Endothelial cell of umbilical vein (primary cell): ENCODE measurements at regions not wholly inside any gene's neighbourhood (a gene's known extent, or its start where the extent isn't known, plus 50 kb on each side); places are given as distances from the start of the nearest gene placed in this dataset.

ENCODE experiments used
- BruUV-seq: library from RNA; stranded (reverse); fragments of 400-500 nt; replicated peaks from 2 replicates; lab custom pipeline; 2021; lab: Mats Ljungman, UMichigan
- CTCF ChIA-PET: fragments of 300-600, 350-600 bp; sonication (Branson Sonifier 250); formaldehyde crosslinking; loops from one replicate; lab custom pipeline; 2021; ENCODE audit warnings: antibody characterized with exemption, inconsistent platforms; lab: Charles Lee
- POLR2A ChIA-PET: fragments of 300-600, 350-600 bp; sonication (Branson Sonifier 250); formaldehyde crosslinking; loops from one replicate; lab custom pipeline; 2021; ENCODE audit warnings: antibody characterized with exemption, inconsistent platforms; lab: Charles Lee
- DNase-seq: peaks from one replicate; pipeline ENCODE4 v3.0.0-alpha.2; 2011; ENCODE audit warnings: low read depth, low spot score
- FAIRE-seq: peaks from 2 replicates; lab custom pipeline; 2011; peaks lifted over from hg19 to GRCh38; lab: Jason Lieb, UNC
- H2AFZ ChIP-seq: 2 replicates; pipeline ENCODE4 v1.6.0; 2012; ENCODE audit warnings: low read depth, low read length, control low read depth, inconsistent platforms
- H3K27ac ChIP-seq: 2 replicates; pipeline ENCODE4 v1.5.1; 2011; ENCODE audit warnings: low read depth, mild to moderate bottlenecking, control low read depth, low read length, moderate library complexity; ENCODE audit not compliant: insufficient read depth
- H3K27me3 ChIP-seq, 2 experiments: 2 replicates each; pipeline versions ENCODE4 v1.6.0 to v1.6.1; 2011; ENCODE audit warnings: low read length in 2 of 2, mixed read lengths in 1 of 2; ENCODE audit not compliant: control insufficient read depth in 2 of 2, insufficient read depth in 2 of 2
- H3K36me3 ChIP-seq, 2 experiments: 2 replicates in 1 of 2; 3 replicates in 1 of 2; pipeline ENCODE4 v1.5.1; 2011; ENCODE audit warnings: low read length in 2 of 2, mild to moderate bottlenecking in 1 of 2, moderate library complexity in 1 of 2; ENCODE audit not compliant: control insufficient read depth in 2 of 2, insufficient read depth in 2 of 2; ENCODE audit errors: extremely low read depth in 1 of 2
- H3K4me1 ChIP-seq: 3 replicates; pipeline ENCODE4 v1.5.1; 2011; ENCODE audit warnings: mild to moderate bottlenecking, low read length; ENCODE audit not compliant: control insufficient read depth, insufficient read depth; ENCODE audit errors: extremely low read depth
- H3K4me2 ChIP-seq: 2 replicates; pipeline ENCODE4 v1.6.1; 2011; ENCODE audit warnings: low read length, control low read depth, mixed read lengths; ENCODE audit not compliant: insufficient read depth
- H3K4me3 ChIP-seq, 3 experiments: fragments of 200-600 bp in 1 of 3; sonication (generic), shearing (Covaris generic) in 1 of 3; replicated peaks in 1 of 3; 2 replicates each; pipeline ENCODE4 v1.5.1; 2011 to 2016; ENCODE audit warnings: control low read depth in 3 of 3, low read length in 3 of 3, mild to moderate bottlenecking in 2 of 3, inconsistent platforms in 1 of 3, low read depth in 1 of 3, moderate library complexity in 1 of 3; ENCODE audit not compliant: insufficient read depth in 1 of 3
- H3K79me2 ChIP-seq: 2 replicates; pipeline ENCODE4 v1.6.0; 2012; ENCODE audit warnings: low read length, inconsistent platforms; ENCODE audit not compliant: control insufficient read depth, insufficient read depth
- H3K9ac ChIP-seq: replicated peaks from 2 replicates; pipeline ENCODE3; 2011; ENCODE audit warnings: low read length, control low read depth; ENCODE audit not compliant: insufficient read depth; ENCODE audit errors: extremely low read depth
- H3K9me1 ChIP-seq: replicated peaks from 3 replicates; pipeline ENCODE4 v1.6.0; 2011; ENCODE audit warnings: mild to moderate bottlenecking, low read length; ENCODE audit not compliant: control insufficient read depth, insufficient read depth; ENCODE audit errors: extremely low read depth
- H3K9me3 ChIP-seq: replicated peaks from 2 replicates; pipeline ENCODE4 v1.5.1; 2012; ENCODE audit warnings: low read length, inconsistent platforms; ENCODE audit not compliant: control insufficient read depth, insufficient read depth
- H4K20me1 ChIP-seq: replicated peaks from 2 replicates; pipeline ENCODE3; 2011; ENCODE audit warnings: mild to moderate bottlenecking, low read length; ENCODE audit not compliant: control insufficient read depth, insufficient read depth; ENCODE audit errors: extremely low read depth
- EZH2 ChIP-seq: IDR thresholded peaks from 2 replicates; pipeline ENCODE4 v1.6.1; 2012; ENCODE audit warnings: borderline replicate concordance, low read depth, mild to moderate bottlenecking, moderate library complexity, low read length, inconsistent platforms; ENCODE audit not compliant: severe bottlenecking
- FOS ChIP-seq: IDR thresholded peaks from 2 replicates; pipeline ENCODE4 v1.6.1; 2011; ENCODE audit warnings: mild to moderate bottlenecking, low read length, moderate library complexity, borderline replicate concordance; ENCODE audit not compliant: insufficient read depth
- GATA2 ChIP-seq: IDR thresholded peaks from 2 replicates; pipeline ENCODE4 v1.7.0; 2011; ENCODE audit warnings: low read depth, mild to moderate bottlenecking, moderate library complexity, mixed read lengths, low read length; ENCODE audit not compliant: insufficient read length, insufficient read depth
- JUN ChIP-seq: IDR thresholded peaks from 2 replicates; pipeline ENCODE4 v1.6.1; 2011; ENCODE audit warnings: borderline replicate concordance, low read depth; ENCODE audit not compliant: insufficient read length, insufficient read depth
- MYC ChIP-seq: IDR thresholded peaks from one replicate; pipeline ENCODE4 v1.6.1; 2011; ENCODE audit warnings: mild to moderate bottlenecking, low read depth, low read length
- POLR2A ChIP-seq: IDR thresholded peaks from 2 replicates; pipeline ENCODE4 v1.6.1; 2012; ENCODE audit warnings: low read depth, mild to moderate bottlenecking, control low read depth, low read length
- POLR2AphosphoS5 ChIP-seq: IDR thresholded peaks from 2 replicates; pipeline ENCODE4 v1.6.1; 2012; ENCODE audit warnings: low read depth, mild to moderate bottlenecking, control low read depth, low read length, moderate library complexity; ENCODE audit not compliant: insufficient read depth
- dilution Hi-C: fragments of 300-500 bp; cut with MboI; formaldehyde crosslinking; loops from one replicate; pipeline ENCODE4 v1.15.0; 2019; ENCODE audit warnings: low sequenced_read_pairs; ENCODE audit not compliant: extremely low pct_ligation_motif_present
- intact Hi-C: fragments of 100-400 bp; cut with micrococcal nuclease; formaldehyde crosslinking; loops from one replicate; pipeline ENCODE4 v1.10.0; 2022
- TF ChIP-seq, protein P1 (sequence below): IDR thresholded peaks from 2 replicates; pipeline ENCODE4 v1.6.1; 2011; ENCODE audit not compliant: insufficient read depth, insufficient read length
- TF ChIP-seq, protein P2 (sequence below), 2 donors: IDR thresholded peaks; 1 replicate in 1 of 2; 2 replicates in 1 of 2; pipeline ENCODE4 v1.5.1; 2011; ENCODE audit warnings: low read length in 2 of 2, mild to moderate bottlenecking in 2 of 2, moderate library complexity in 2 of 2, control low read depth in 1 of 2, inconsistent platforms in 1 of 2, low read depth in 1 of 2; ENCODE audit not compliant: insufficient read depth in 1 of 2; ENCODE audit errors: extremely low read depth in 1 of 2

DNA sequence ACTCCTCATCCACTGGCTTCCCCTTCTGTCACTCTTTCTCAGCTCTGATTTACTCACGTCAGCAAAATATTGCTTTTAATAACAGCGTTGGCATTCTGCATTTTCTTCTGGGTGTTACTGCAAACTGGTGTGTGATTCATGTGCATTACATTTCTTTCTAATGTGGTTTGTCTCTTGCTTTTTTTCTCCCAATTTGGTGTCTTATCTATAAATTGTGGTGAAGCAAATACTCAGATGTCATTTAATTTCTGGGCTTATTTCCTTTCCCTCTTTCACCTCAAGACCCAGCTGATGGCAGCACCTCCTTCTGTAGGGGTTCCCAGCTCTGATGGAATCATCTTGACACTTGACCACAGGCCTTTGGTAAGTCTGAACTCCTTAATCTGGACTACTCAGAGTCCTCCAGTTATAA is 180.7 kb upstream of the ZNF618 start:
- no peaks in the 10 kb centered on the region for H3K4me1 ChIP-seq
- H3K27ac ChIP-seq = no peak overlapping the region
- no peaks in the 10 kb centered on the region for H3K36me3 ChIP-seq
- H3K27me3 ChIP-seq = peaks cover 18 to 19% of the 10 kb centered on the region in 2 experiments
- no peaks in the 10 kb centered on the region for H3K9me3 ChIP-seq
- ChIA-PET POLR2A (no interaction called here), CTCF (no interaction called here)
- no peak overlapping the region for H3K4me3 ChIP-seq
- H2AFZ ChIP-seq = no peak overlapping the region
- intact Hi-C loops = no loop called here
- TF ChIP-seq, protein P1, sequence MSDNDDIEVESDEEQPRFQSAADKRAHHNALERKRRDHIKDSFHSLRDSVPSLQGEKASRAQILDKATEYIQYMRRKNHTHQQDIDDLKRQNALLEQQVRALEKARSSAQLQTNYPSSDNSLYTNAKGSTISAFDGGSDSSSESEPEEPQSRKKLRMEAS = no peak
- TF ChIP-seq POLR2A = no peak
- TF ChIP-seq EZH2 = no peak
- TF ChIP-seq FOS = no peak
- TF ChIP-seq GATA2 = no peak
- no peak for TF ChIP-seq JUN
- no peak for TF ChIP-seq POLR2AphosphoS5
- TF ChIP-seq, protein P2, sequence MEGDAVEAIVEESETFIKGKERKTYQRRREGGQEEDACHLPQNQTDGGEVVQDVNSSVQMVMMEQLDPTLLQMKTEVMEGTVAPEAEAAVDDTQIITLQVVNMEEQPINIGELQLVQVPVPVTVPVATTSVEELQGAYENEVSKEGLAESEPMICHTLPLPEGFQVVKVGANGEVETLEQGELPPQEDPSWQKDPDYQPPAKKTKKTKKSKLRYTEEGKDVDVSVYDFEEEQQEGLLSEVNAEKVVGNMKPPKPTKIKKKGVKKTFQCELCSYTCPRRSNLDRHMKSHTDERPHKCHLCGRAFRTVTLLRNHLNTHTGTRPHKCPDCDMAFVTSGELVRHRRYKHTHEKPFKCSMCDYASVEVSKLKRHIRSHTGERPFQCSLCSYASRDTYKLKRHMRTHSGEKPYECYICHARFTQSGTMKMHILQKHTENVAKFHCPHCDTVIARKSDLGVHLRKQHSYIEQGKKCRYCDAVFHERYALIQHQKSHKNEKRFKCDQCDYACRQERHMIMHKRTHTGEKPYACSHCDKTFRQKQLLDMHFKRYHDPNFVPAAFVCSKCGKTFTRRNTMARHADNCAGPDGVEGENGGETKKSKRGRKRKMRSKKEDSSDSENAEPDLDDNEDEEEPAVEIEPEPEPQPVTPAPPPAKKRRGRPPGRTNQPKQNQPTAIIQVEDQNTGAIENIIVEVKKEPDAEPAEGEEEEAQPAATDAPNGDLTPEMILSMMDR (IDR thresholded peaks at IDR 0.05; ENCODE audit: extremely low read depth in 1 of 2, insufficient read depth in 1 of 2, low read depth in 1 of 2, low read length in 2 of 2) = no peak
- no peak for TF ChIP-seq MYC
- dilution Hi-C loops = no loop called here
- no peak overlapping the region for H3K4me2 ChIP-seq
- DNase-seq = no peak
- no TSS peak for BruUV-seq
- no peaks in the 10 kb centered on the region for H3K9me1 ChIP-seq
- no peak overlapping the region for H3K9ac ChIP-seq
- no peaks in the 10 kb centered on the region for H4K20me1 ChIP-seq
- FAIRE-seq = no peak
- H3K79me2 ChIP-seq = no peaks in the 10 kb centered on the region
